H1 (cell line): ENCODE measurements at regions not wholly inside any gene's neighbourhood (a gene's known extent, or its start where the extent isn't known, plus 50 kb on each side); places are given as distances from the start of the nearest gene placed in this dataset.

Source experiments
- CTCF ChIA-PET: fragments of 300-600 bp; sonication (Branson Sonifier 250); formaldehyde crosslinking; loops from one replicate; lab custom pipeline; 2021; ENCODE audit not compliant: partially characterized antibody; lab: Charles Lee
- POLR2A ChIA-PET: fragments of 300-600 bp; sonication (Branson Sonifier 250); formaldehyde crosslinking; loops from one replicate; lab custom pipeline; 2021; ENCODE audit warnings: inconsistent platforms; ENCODE audit not compliant: partially characterized antibody; lab: Charles Lee
- DNase-seq, 2 experiments: peaks; one replicate each; pipeline versions ENCODE4 v3.0.0 to v3.0.0-alpha.2; 2010 to 2022; ENCODE audit warnings: low spot score in 2 of 2, low read depth in 1 of 2, mixed read lengths in 1 of 2
- FAIRE-seq: peaks from 2 replicates; lab custom pipeline; 2011; peaks lifted over from hg19 to GRCh38; lab: Jason Lieb, UNC
- H2AFZ ChIP-seq: 2 replicates; pipeline ENCODE4 v1.8.1; 2012; ENCODE audit warnings: low read length, inconsistent platforms
- H2AK5ac ChIP-seq: 2 replicates; pipeline ENCODE4 v1.6.1; 2013; ENCODE audit warnings: low read depth, low read length
- H2BK120ac ChIP-seq: replicated peaks from 2 replicates; pipeline ENCODE3; 2013; ENCODE audit warnings: low read depth, low read length, inconsistent platforms
- H2BK12ac ChIP-seq: 2 replicates; pipeline ENCODE4 v1.6.1; 2013; ENCODE audit warnings: low read depth, low read length
- H2BK15ac ChIP-seq: 2 replicates; pipeline ENCODE4 v1.6.1; 2013; ENCODE audit warnings: low read length
- H2BK20ac ChIP-seq: 2 replicates; pipeline ENCODE4 v1.6.1; 2013; ENCODE audit warnings: low read length
- H2BK5ac ChIP-seq: 2 replicates; pipeline ENCODE4 v1.6.1; 2013; ENCODE audit warnings: low read depth, low read length
- H3K14ac ChIP-seq: 2 replicates; pipeline ENCODE4 v1.6.1; 2013; ENCODE audit warnings: inconsistent platforms; ENCODE audit not compliant: insufficient read length
- H3K18ac ChIP-seq: 2 replicates; pipeline ENCODE4 v1.6.1; 2013; ENCODE audit warnings: low read length; ENCODE audit errors: extremely low read depth
- H3K23ac ChIP-seq: 2 replicates; pipeline ENCODE4 v1.6.1; 2013; ENCODE audit warnings: inconsistent platforms; ENCODE audit not compliant: insufficient read length
- H3K23me2 ChIP-seq: 2 replicates; pipeline ENCODE4 v1.6.1; 2013; ENCODE audit warnings: low read depth, low read length
- H3K27ac ChIP-seq: 2 replicates; pipeline ENCODE4 v1.6.1; 2011; ENCODE audit warnings: low read depth, low read length, inconsistent platforms
- H3K27me3 ChIP-seq, 4 experiments: replicated peaks in 1 of 4; 1 replicate in 1 of 4; 2 replicates in 3 of 4; pipeline versions ENCODE4 v1.6.1 to v1.8.1; 2011 to 2013; ENCODE audit warnings: low read length in 3 of 4, mild to moderate bottlenecking in 3 of 4, inconsistent platforms in 2 of 4, mixed read lengths in 2 of 4, moderate library complexity in 1 of 4; ENCODE audit not compliant: control insufficient read depth in 3 of 4, insufficient read depth in 3 of 4; ENCODE audit errors: extremely low read depth in 1 of 4
- H3K36me3 ChIP-seq, 4 experiments: 2 replicates each; pipeline versions ENCODE4 v1.6.1 to v1.8.1; 2011 to 2013; ENCODE audit warnings: mild to moderate bottlenecking in 4 of 4, low read length in 3 of 4, moderate library complexity in 2 of 4, control low read depth in 1 of 4, inconsistent platforms in 1 of 4; ENCODE audit not compliant: insufficient read depth in 4 of 4, control insufficient read depth in 2 of 4
- H3K4ac ChIP-seq: replicated peaks from 2 replicates; pipeline ENCODE3; 2013; ENCODE audit warnings: low read length, low read depth, mixed read lengths, inconsistent platforms; ENCODE audit not compliant: insufficient read length
- H3K4me1 ChIP-seq, 4 experiments: replicated peaks in 1 of 4; 1 replicate in 1 of 4; 2 replicates in 3 of 4; pipeline versions ENCODE4 v1.6.1 to v1.8.1; 2011 to 2013; ENCODE audit warnings: low read length in 3 of 4, inconsistent platforms in 2 of 4, mixed read lengths in 1 of 4; ENCODE audit not compliant: insufficient read depth in 4 of 4, control insufficient read depth in 3 of 4
- H3K4me2 ChIP-seq, 2 experiments: 2 replicates each; pipeline versions ENCODE4 v1.6.1 to v1.8.1; 2011 to 2013; ENCODE audit warnings: low read depth in 2 of 2, low read length in 2 of 2, control low read depth in 1 of 2, inconsistent platforms in 1 of 2, mild to moderate bottlenecking in 1 of 2; ENCODE audit not compliant: insufficient read depth in 1 of 2
- H3K4me3 ChIP-seq, 4 experiments: fragments of 200-600, 300-600 bp in 1 of 4; sonication (generic), shearing (Covaris generic), sonication (Bioruptor Twin) in 1 of 4; 2 replicates each; pipeline versions ENCODE4 v1.5.1 to v1.8.1; 2011 to 2016; ENCODE audit warnings: low read length in 4 of 4, low read depth in 3 of 4, control low read depth in 2 of 4, inconsistent platforms in 2 of 4, mild to moderate bottlenecking in 2 of 4, mixed read lengths in 1 of 4, moderate library complexity in 1 of 4; ENCODE audit not compliant: insufficient read depth in 2 of 4; ENCODE audit errors: extremely low read depth in 1 of 4
- H3K56ac ChIP-seq: replicated peaks from 2 replicates; pipeline ENCODE3; 2013; ENCODE audit warnings: low read depth, mild to moderate bottlenecking, mixed read lengths, low read length, inconsistent platforms; ENCODE audit not compliant: insufficient read length
- H3K79me1 ChIP-seq: 2 replicates; pipeline ENCODE4 v1.6.1; 2013; ENCODE audit warnings: low read depth, low read length, control low read depth
- H3K79me2 ChIP-seq, 2 experiments: 2 replicates each; pipeline versions ENCODE4 v1.6.1 to v1.8.1; 2012 to 2013; ENCODE audit warnings: low read length in 2 of 2, mild to moderate bottlenecking in 2 of 2, inconsistent platforms in 1 of 2; ENCODE audit not compliant: insufficient read depth in 2 of 2, control insufficient read depth in 1 of 2
- H3K9ac ChIP-seq, 4 experiments: replicated peaks in 1 of 4; 1 replicate in 1 of 4; 2 replicates in 3 of 4; pipeline versions ENCODE4 v1.6.1 to v1.8.1; 2011 to 2013; ENCODE audit warnings: low read depth in 3 of 4, low read length in 3 of 4, control low read depth in 2 of 4, mild to moderate bottlenecking in 2 of 4, moderate library complexity in 2 of 4, inconsistent platforms in 1 of 4; ENCODE audit errors: extremely low read depth in 1 of 4
- H3K9me3 ChIP-seq, 2 experiments: 2 replicates each; pipeline versions ENCODE4 v1.6.1 to v1.8.1; 2012 to 2013; ENCODE audit warnings: mild to moderate bottlenecking in 2 of 2, moderate library complexity in 2 of 2, control low read depth in 1 of 2, inconsistent platforms in 1 of 2, low read depth in 1 of 2, low read length in 1 of 2, mixed read lengths in 1 of 2; ENCODE audit not compliant: insufficient read depth in 2 of 2
- H4K20me1 ChIP-seq, 2 experiments: replicated peaks in 1 of 2; 2 replicates each; pipeline versions ENCODE3 to v1.8.1; 2011 to 2013; ENCODE audit warnings: inconsistent platforms in 2 of 2, low read length in 2 of 2, mild to moderate bottlenecking in 1 of 2; ENCODE audit not compliant: insufficient read depth in 2 of 2, control insufficient read depth in 1 of 2
- H4K5ac ChIP-seq: 2 replicates; pipeline ENCODE4 v1.6.1; 2013; ENCODE audit warnings: low read length, low read depth, mixed read lengths, inconsistent platforms; ENCODE audit not compliant: insufficient read length
- H4K8ac ChIP-seq: 2 replicates; pipeline ENCODE4 v1.8.0; 2013; ENCODE audit warnings: mild to moderate bottlenecking, moderate library complexity, low read length, inconsistent platforms; ENCODE audit not compliant: insufficient read depth; ENCODE audit errors: extremely low read depth
- H4K91ac ChIP-seq: replicated peaks from 2 replicates; pipeline ENCODE3; 2013; ENCODE audit warnings: low read length, mixed read lengths, inconsistent platforms; ENCODE audit not compliant: insufficient read length
- CEBPB ChIP-seq: IDR thresholded peaks from 2 replicates; pipeline ENCODE4 v1.6.1; 2012; ENCODE audit warnings: low read depth, low read length
- EZH2 ChIP-seq: fragments of 200-600 bp; sonication (generic); IDR thresholded peaks from 2 replicates; pipeline ENCODE4 v1.7.1; 2012; ENCODE audit warnings: low read depth, mild to moderate bottlenecking, moderate library complexity, low read length, inconsistent platforms; ENCODE audit not compliant: severe bottlenecking
- JUN ChIP-seq: IDR thresholded peaks from 2 replicates; pipeline ENCODE4 v1.6.1; 2011; ENCODE audit warnings: low read depth, mild to moderate bottlenecking, improper control_type of control experiment, low read length
- POLR2A ChIP-seq, 2 experiments: IDR thresholded peaks; 1 replicate in 1 of 2; 2 replicates in 1 of 2; pipeline ENCODE4 v1.6.1; 2011; ENCODE audit warnings: low read depth in 2 of 2, low read length in 2 of 2, mild to moderate bottlenecking in 2 of 2; ENCODE audit errors: control extremely low read depth in 1 of 2
- RBBP5 ChIP-seq: IDR thresholded peaks from 2 replicates; pipeline ENCODE4 v1.7.1; 2012; ENCODE audit warnings: low read depth, mild to moderate bottlenecking, inconsistent platforms, low read length, moderate library complexity, borderline replicate concordance
- SIN3A ChIP-seq, 2 experiments: IDR thresholded peaks in 1 of 2; conservative IDR thresholded peaks in 1 of 2; 2 replicates each; pipeline ENCODE4 v1.6.1; 2011 to 2012; ENCODE audit warnings: low read length in 2 of 2, improper control_type of control experiment in 1 of 2, low read depth in 1 of 2, mild to moderate bottlenecking in 1 of 2
- SRF ChIP-seq: IDR thresholded peaks from 2 replicates; pipeline ENCODE4 v1.6.1; 2011; ENCODE audit warnings: mild to moderate bottlenecking, low read depth, low read length, moderate library complexity
- SUZ12 ChIP-seq: fragments of 200-600 bp; sonication (generic); IDR thresholded peaks from 2 replicates; pipeline ENCODE4 v1.6.1; 2012; ENCODE audit warnings: mild to moderate bottlenecking, inconsistent platforms, low read length, moderate library complexity, mixed read lengths
- USF2 ChIP-seq: IDR thresholded peaks from 2 replicates; pipeline ENCODE4 v1.6.1; 2011; ENCODE audit warnings: low read length, improper control_type of control experiment
- YY1 ChIP-seq: IDR thresholded peaks from 2 replicates; pipeline ENCODE4 v1.6.1; 2011; ENCODE audit warnings: low read depth, mild to moderate bottlenecking, low read length
- WGBS, 2 experiments: shearing (Covaris generic) in 1 of 2; methylation state at CpG; one replicate each; pipeline versions ENCODE4 v1.1.6 to v1.1.7; 2013 to 2015; ENCODE audit warnings: low lambda C conversion rate in 2 of 2, mixed read lengths in 2 of 2, inconsistent platforms in 1 of 2, low coverage in 1 of 2, missing lambda C conversion rate in 1 of 2; ENCODE audit not compliant: insufficient replicate concordance in 2 of 2, insufficient coverage in 1 of 2, insufficient read length in 1 of 2; ENCODE audit errors: extremely low coverage in 1 of 2, missing lambda C conversion rate in 1 of 2; 5-methylcytosine and 5-hydroxymethylcytosine counted together
- TF ChIP-seq, protein P1 (sequence below): IDR thresholded peaks from 2 replicates; pipeline ENCODE4 v1.6.1; 2012; ENCODE audit warnings: inconsistent platforms
- TF ChIP-seq, protein P2 (sequence below): IDR thresholded peaks from 2 replicates; pipeline ENCODE4 v1.6.1; 2012; ENCODE audit warnings: inconsistent platforms

GRCh38 chr11:37248145-37248544 is 650.1 kb upstream of the RAG2 start:
- Histone ChIP-seq H3K79me1 (no peaks in the 10 kb centered on the region), H2BK15ac (no peak overlapping the region), H3K4me1 (no peaks in the 10 kb centered on the region; a peak in 1 of 7 replicates), H3K4ac (no peak overlapping the region), H3K23ac (no peak overlapping the region), H3K9me3 (peaks cover 0 to 3% of the 10 kb centered on the region in 2 experiments; a peak in 2 of 4 replicates), H3K36me3 (no peaks in the 10 kb centered on the region), H3K4me2 (no peak overlapping the region), H3K27me3 (no peaks in the 10 kb centered on the region), H2BK12ac (no peak overlapping the region), H3K18ac (no peak overlapping the region), H3K56ac (no peak overlapping the region), H2BK20ac (no peak overlapping the region), H3K23me2 (no peaks in the 10 kb centered on the region), H2AFZ (no peak overlapping the region), H3K14ac (no peak overlapping the region), H3K27ac (no peak overlapping the region), H4K20me1 (no peaks in the 10 kb centered on the region), H3K9ac (no peak overlapping the region), H3K79me2 (no peaks in the 10 kb centered on the region), H2BK120ac (no peak overlapping the region), H4K91ac (no peak overlapping the region), H4K8ac (no peak overlapping the region), H2BK5ac (no peak overlapping the region), H2AK5ac (no peak overlapping the region), H4K5ac (no peak overlapping the region), H3K4me3 (no peak overlapping the region)
- CTCF ChIA-PET = interaction anchor here (0.7 to 2.1 kb wide), 6 partner anchors 8 to 546 kb away, joined by 3 to 7 read pairs (median 4); no protein-coding TSS in a partner anchor
- DNase-seq = no peak
- whole genome bisulfite sequencing, 2 experiments = 97% methylated on average over 2 of the region's 2 CpGs; no CpG with 5 or more reads in 1 of the 2 experiments
- POLR2A ChIA-PET = no interaction called here
- no peak for FAIRE-seq
- no peak for TF ChIP-seq EZH2
- no peak for TF ChIP-seq USF2
- TF ChIP-seq, protein P1, sequence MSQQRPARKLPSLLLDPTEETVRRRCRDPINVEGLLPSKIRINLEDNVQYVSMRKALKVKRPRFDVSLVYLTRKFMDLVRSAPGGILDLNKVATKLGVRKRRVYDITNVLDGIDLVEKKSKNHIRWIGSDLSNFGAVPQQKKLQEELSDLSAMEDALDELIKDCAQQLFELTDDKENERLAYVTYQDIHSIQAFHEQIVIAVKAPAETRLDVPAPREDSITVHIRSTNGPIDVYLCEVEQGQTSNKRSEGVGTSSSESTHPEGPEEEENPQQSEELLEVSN = no peak
- TF ChIP-seq CEBPB = no peak
- TF ChIP-seq RBBP5 = no peak
- TF ChIP-seq SUZ12 = no peak
- TF ChIP-seq SRF = no peak
- TF ChIP-seq JUN = no peak
- TF ChIP-seq, protein P2, sequence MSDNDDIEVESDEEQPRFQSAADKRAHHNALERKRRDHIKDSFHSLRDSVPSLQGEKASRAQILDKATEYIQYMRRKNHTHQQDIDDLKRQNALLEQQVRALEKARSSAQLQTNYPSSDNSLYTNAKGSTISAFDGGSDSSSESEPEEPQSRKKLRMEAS = no peak
- no peak for TF ChIP-seq SIN3A (conservative IDR thresholded peaks at IDR 0.05 in 1 of 2, IDR thresholded peaks at IDR 0.05 in 1 of 2; ENCODE audit: low read depth in 1 of 2, low read length in 2 of 2)
- no peak for TF ChIP-seq POLR2A (IDR thresholded peaks at IDR 0.05; ENCODE audit: control extremely low read depth in 1 of 2, low read depth in 2 of 2, low read length in 2 of 2)
- no peak for TF ChIP-seq YY1
